Hepatocyte (in vitro differentiated cells): ENCODE measurements at regions not wholly inside any gene's neighbourhood (a gene's known extent, or its start where the extent isn't known, plus 50 kb on each side); places are given as distances from the start of the nearest gene placed in this dataset.

ENCODE experiments used
- DNase-seq: peaks from one replicate; pipeline ENCODE4 v3.0.0-alpha.2; 2016; ENCODE audit warnings: low spot score
- H2AFZ ChIP-seq: fragments of 200-600 bp; sonication (generic); 2 replicates; pipeline ENCODE4 v1.6.0; 2016; ENCODE audit warnings: antibody characterized with exemption, mild to moderate bottlenecking
- H3K27ac ChIP-seq: fragments of 200-600 bp; sonication (generic); 2 replicates; pipeline ENCODE4 v1.5.1; 2016; ENCODE audit warnings: mild to moderate bottlenecking
- H3K27me3 ChIP-seq: fragments of 200-600 bp; sonication (generic); 2 replicates; pipeline ENCODE4 v1.6.1; 2016
- H3K36me3 ChIP-seq: fragments of 200-600 bp; sonication (generic); replicated peaks from 2 replicates; pipeline ENCODE4 v1.5.1; 2016; ENCODE audit warnings: low read depth; ENCODE audit not compliant: insufficient read depth
- H3K4me1 ChIP-seq: fragments of 200-600 bp; sonication (generic); 2 replicates; pipeline ENCODE4 v1.5.1; 2016; ENCODE audit warnings: mild to moderate bottlenecking, moderate library complexity; ENCODE audit not compliant: insufficient read depth
- H3K4me2 ChIP-seq: fragments of 200-600 bp; sonication (generic); 2 replicates; pipeline ENCODE4 v1.6.0; 2016
- H3K4me3 ChIP-seq: fragments of 200-600 bp; sonication (generic); 2 replicates; pipeline ENCODE4 v1.5.1; 2016; ENCODE audit warnings: mild to moderate bottlenecking
- H3K79me2 ChIP-seq: fragments of 200-600 bp; sonication (generic); 2 replicates; pipeline ENCODE4 v1.6.0; 2017; ENCODE audit warnings: mild to moderate bottlenecking
- H3K9me2 ChIP-seq: fragments of 200-600 bp; sonication (generic); replicated peaks from 2 replicates; pipeline ENCODE4 v1.6.0; 2017; ENCODE audit warnings: mild to moderate bottlenecking; ENCODE audit not compliant: insufficient read depth
- H3K9me3 ChIP-seq: fragments of 200-600 bp; sonication (generic); 2 replicates; pipeline ENCODE4 v1.5.1; 2016; ENCODE audit warnings: low read depth, mild to moderate bottlenecking
- H4K20me1 ChIP-seq: fragments of 200-600 bp; sonication (generic); 2 replicates; pipeline ENCODE4 v1.6.0; 2016; ENCODE audit warnings: mild to moderate bottlenecking; ENCODE audit not compliant: insufficient read depth, poor library complexity, severe bottlenecking
- CTCF ChIP-seq: fragments of 200-600 bp; sonication (generic); IDR thresholded peaks from 2 replicates; pipeline ENCODE4 v1.5.1; 2016; ENCODE audit warnings: antibody characterized with exemption, mild to moderate bottlenecking; ENCODE audit not compliant: poor library complexity
- EZH2 ChIP-seq: fragments of 200-600 bp; sonication (generic); IDR thresholded peaks from 2 replicates; pipeline ENCODE4 v1.6.1; 2016; ENCODE audit warnings: antibody characterized with exemption, mild to moderate bottlenecking, borderline replicate concordance
- EZH2phosphoT487 ChIP-seq: fragments of 200-600 bp; sonication (generic); IDR thresholded peaks from one replicate; pipeline ENCODE4 v1.6.1; 2018; ENCODE audit warnings: antibody characterized with exemption, mild to moderate bottlenecking, low read depth, moderate library complexity; ENCODE audit not compliant: unreplicated experiment, severe bottlenecking
- WGBS: methylation state at CpG from one replicate; pipeline ENCODE4 v1.1.6; 2016; ENCODE audit warnings: low lambda C conversion rate; ENCODE audit errors: missing lambda C conversion rate; 5-methylcytosine and 5-hydroxymethylcytosine counted together

GRCh38 chr16:77548151-77548550, 113.3 kb upstream of the ADAMTS18 start:
- Histone ChIP-seq H3K36me3 (no peaks in the 10 kb centered on the region), H2AFZ (no peak overlapping the region), H3K4me3 (no peak overlapping the region), H3K9me3 (no peaks in the 10 kb centered on the region), H3K4me1 (no peaks in the 10 kb centered on the region), H3K27me3 (no peaks in the 10 kb centered on the region), H3K27ac (no peak overlapping the region), H4K20me1 (no peaks in the 10 kb centered on the region), H3K79me2 (no peaks in the 10 kb centered on the region), H3K4me2 (no peak overlapping the region), H3K9me2 (no peaks in the 10 kb centered on the region)
- WGBS, result 81% methylated on average over 4 of the region's 4 CpGs
- no peak for TF ChIP-seq CTCF
- TF ChIP-seq EZH2phosphoT487, result no peak
- no peak for TF ChIP-seq EZH2
- DNase-seq, result no peak

GRCh38 chr16:77548766-77549165, 113.9 kb upstream of the ADAMTS18 start:
- no peaks in the 10 kb centered on the region for H3K27me3 ChIP-seq
- no peak overlapping the region for H3K27ac ChIP-seq
- no peaks in the 10 kb centered on the region for H4K20me1 ChIP-seq
- no peaks in the 10 kb centered on the region for H3K36me3 ChIP-seq
- H3K4me2 ChIP-seq, result no peak overlapping the region
- 73% methylated on average over 1 of the region's 2 CpGs for WGBS
- TF ChIP-seq EZH2 (no peak), CTCF (no peak), EZH2phosphoT487 (no peak)
- no peaks in the 10 kb centered on the region for H3K9me2 ChIP-seq
- no peaks in the 10 kb centered on the region for H3K79me2 ChIP-seq
- no peak overlapping the region for H2AFZ ChIP-seq
- DNase-seq, result no peak
- H3K4me1 ChIP-seq, result no peaks in the 10 kb centered on the region
- H3K9me3 ChIP-seq, result no peaks in the 10 kb centered on the region
- H3K4me3 ChIP-seq, result no peak overlapping the region

- no peak overlapping the region for H3K4me3 ChIP-seq
- no peaks in the 10 kb centered on the region for H3K4me1 ChIP-seq
- H3K27me3 ChIP-seq, result no peaks in the 10 kb centered on the region
- TF ChIP-seq CTCF, result no peak
- no peak for TF ChIP-seq EZH2phosphoT487
- TF ChIP-seq EZH2, result no peak
- no peaks in the 10 kb centered on the region for H3K9me3 ChIP-seq
- no peaks in the 10 kb centered on the region for H3K9me2 ChIP-seq
- H3K36me3 ChIP-seq, result no peaks in the 10 kb centered on the region
- no peaks in the 10 kb centered on the region for H3K79me2 ChIP-seq
- no peaks in the 10 kb centered on the region for H4K20me1 ChIP-seq
- H3K4me2 ChIP-seq, result no peak overlapping the region
- H2AFZ ChIP-seq, result no peak overlapping the region
- DNase-seq, result no peak
- 77% methylated on average over 7 of the region's 7 CpGs for WGBS
- H3K27ac ChIP-seq, result no peak overlapping the region
Observed at GRCh38 chr16:77549876-77550275, 115.0 kb upstream of the ADAMTS18 start.

GRCh38 chr16:77551357-77551756, 116.5 kb upstream of the ADAMTS18 start:
- no peaks in the 10 kb centered on the region for H3K36me3 ChIP-seq
- 83% methylated on average over 2 of the region's 2 CpGs for WGBS
- H3K79me2 ChIP-seq, result no peaks in the 10 kb centered on the region
- no peak for DNase-seq
- TF ChIP-seq CTCF, result no peak
- no peak for TF ChIP-seq EZH2phosphoT487
- no peak for TF ChIP-seq EZH2
- no peak overlapping the region for H3K4me3 ChIP-seq
- no peaks in the 10 kb centered on the region for H3K27me3 ChIP-seq
- H3K27ac ChIP-seq, result no peak overlapping the region
- no peaks in the 10 kb centered on the region for H3K9me3 ChIP-seq
- no peak overlapping the region for H3K4me2 ChIP-seq
- H2AFZ ChIP-seq, result no peak overlapping the region
- no peaks in the 10 kb centered on the region for H4K20me1 ChIP-seq
- no peaks in the 10 kb centered on the region for H3K9me2 ChIP-seq
- peaks cover 4% of the 10 kb centered on the region for H3K4me1 ChIP-seq
